CD4-positive, alpha-beta T cell treated with Interleukin-15 for 4 hours (primary cell): ENCODE measurements at regions not wholly inside any gene's neighbourhood (a gene's known extent, or its start where the extent isn't known, plus 50 kb on each side); places are given as distances from the start of the nearest gene placed in this dataset.

Experiments used
- DNase-seq: peaks from one replicate; pipeline ENCODE4 v3.0.0-alpha.2; 2020; ENCODE audit warnings: low spot score

DNA sequence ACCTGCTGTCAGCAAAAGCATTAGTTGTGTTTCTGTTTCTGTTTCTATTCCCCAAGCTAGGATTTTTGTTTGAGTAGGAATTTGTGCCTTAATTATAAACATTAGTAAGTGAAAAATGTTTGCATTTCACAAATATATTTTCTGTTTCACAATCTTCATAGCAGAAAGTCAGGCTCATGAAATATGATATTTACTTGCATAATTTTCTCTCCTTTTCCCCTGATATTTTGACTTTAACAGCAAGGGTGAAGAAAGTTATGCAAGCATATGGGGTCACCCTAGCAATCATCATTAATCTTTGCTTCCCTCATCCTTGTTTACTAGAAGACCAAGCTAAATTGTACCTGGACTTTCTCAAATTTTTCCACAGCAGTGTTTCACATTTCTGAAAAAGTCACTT, 140.3 kb upstream of the SEMA6D start:
- no peak for DNase-seq

DNA sequence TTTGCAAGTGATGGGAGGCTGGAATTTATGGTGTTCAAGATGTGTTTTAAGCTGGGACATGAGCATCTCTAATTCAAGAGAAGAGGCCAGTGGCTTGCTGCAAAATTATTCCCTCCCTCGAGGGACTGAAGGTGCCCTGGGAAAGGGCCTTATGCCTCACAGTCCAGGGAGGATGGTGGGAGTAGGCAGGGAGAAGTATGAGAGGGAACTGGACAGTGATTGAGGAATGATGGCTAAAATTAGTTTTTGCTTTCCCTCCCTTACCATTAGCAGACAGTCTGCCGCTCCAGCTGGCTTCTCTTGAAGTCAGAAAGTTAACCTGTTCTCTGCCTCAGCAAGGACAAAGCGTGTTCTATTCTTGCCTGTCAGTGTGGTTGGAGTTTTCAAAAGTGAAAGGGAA, 139.8 kb upstream of the SEMA6D start:
- DNase-seq: no peak

DNA sequence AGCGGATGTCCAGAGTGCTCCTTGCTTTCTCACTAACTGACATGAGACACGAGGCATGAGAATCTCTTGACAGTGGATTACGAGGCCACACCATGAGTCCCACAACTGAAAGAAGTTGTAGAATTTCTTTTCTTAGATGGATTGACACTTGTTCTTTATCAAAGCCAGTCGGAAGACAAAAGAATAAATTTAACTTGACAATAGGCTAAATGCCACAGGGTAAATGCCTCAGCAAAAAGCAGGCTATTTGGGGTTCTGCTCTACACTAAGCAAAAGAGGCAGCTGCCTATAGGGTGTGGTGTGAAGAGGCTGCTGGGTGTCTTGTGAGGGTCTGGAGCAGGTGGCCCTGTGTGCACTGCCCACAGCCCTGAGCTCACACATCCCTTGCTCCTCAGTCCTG, 135.1 kb upstream of the SEMA6D start:
- DNase-seq: no peak

DNA sequence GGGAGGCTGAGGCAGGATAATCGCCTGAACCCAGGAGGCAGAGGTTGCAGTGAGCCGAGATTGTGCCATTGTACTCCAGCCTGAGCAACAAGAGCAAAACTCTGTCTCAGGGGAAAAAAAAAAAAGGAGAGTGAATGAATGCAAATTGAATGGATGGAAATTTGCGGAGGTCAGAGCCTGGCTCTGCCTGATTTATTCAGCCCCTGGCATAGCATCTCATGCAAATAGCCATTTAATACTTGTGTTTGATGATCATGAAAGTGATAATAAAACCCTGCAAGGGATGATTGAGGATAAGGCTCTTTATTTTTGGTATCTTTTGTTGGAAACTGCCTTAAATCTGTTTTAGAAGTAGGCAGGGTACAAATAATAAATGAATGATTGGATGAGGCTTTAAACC, 133.0 kb upstream of the SEMA6D start:
- no peak for DNase-seq

DNA sequence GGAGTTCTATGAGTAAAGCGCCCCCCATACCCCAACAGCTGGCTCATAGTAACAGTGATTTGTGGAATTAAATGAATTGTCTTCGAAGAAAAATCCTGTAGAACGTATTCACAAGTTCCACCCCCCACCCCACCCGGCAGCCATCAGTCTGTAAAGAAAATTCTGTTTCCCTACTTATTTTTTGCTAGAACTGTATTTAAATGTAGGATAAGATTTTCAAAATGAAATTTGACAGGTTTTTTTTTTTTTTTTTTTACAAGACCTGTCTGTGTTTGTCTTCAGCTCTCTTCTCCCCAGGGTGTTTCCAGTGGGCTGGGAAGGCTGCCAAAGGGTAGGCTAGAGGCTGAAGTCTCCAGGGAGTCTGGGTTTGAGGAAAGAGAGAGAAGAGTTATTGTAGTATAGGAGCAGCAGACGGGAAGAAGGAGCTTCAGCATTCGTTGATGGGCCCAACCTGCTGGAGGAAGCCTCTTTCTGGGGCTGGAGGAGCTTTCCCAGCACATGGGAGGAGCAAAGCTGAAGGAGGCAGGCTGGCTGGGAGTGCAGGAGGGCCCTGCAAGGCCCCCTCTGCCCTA, 130.6 kb upstream of the SEMA6D start:
- DNase-seq: no peak

DNA sequence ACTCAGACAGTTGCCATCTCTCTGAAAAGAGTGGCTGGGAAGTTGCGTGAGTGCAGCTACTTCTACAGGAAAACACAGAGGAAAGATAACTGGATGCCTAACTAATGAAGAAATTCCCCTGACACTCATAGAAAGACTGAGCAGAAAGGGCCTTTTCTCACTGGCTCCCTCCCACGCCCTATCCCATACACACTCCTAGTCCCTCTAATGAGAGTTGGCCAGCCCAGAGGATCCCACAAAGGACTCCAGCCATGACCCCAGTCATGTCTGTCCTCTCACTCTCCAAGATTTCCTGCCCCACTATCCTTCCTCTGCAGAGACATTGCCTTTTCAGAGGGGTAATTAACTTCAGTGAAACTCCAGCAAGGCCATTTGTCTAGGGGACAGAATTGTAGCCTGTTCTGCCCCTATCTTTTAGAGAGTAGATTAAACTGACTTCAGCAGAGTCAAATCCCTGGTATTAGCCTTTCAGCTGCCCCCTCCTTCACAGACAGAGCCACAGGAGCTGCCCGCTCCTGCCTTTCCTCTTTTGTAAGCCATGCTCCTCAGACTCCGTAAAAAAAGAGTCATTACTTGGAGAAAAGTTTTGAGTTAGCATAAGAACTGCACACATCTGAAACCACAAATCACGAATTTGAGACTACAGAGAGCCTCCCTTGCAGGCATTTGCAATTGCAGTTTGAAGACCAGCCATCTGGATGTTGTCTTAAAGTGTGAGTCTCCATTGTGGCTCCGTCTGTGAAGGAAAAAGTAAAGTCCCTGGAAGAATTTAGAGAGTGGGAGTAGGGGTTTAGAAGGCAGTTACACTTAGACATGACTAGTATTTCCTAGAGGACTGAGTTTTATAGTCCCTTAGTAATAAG, 129.1 kb upstream of the SEMA6D start:
- DNase-seq: no peak

DNA sequence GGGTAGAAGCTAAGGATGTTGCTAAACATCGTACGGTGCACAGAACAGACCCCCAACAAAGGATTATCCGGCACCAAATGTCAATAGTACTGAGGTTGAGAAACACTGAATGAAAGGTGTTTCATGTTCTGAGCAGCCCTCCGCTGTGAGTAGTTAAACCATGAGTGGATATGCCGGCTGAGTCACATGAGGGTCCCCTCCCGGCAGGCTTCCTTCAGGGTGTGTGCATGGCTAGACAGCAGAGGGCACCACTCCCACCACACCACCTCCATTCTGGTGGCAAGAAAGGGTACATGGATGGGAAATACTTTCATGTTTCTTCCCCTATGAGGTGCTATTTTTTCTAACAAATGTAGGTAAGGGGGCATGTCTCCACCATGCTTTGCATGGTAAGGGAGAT, 128.3 kb upstream of the SEMA6D start:
- DNase-seq: no peak

DNA sequence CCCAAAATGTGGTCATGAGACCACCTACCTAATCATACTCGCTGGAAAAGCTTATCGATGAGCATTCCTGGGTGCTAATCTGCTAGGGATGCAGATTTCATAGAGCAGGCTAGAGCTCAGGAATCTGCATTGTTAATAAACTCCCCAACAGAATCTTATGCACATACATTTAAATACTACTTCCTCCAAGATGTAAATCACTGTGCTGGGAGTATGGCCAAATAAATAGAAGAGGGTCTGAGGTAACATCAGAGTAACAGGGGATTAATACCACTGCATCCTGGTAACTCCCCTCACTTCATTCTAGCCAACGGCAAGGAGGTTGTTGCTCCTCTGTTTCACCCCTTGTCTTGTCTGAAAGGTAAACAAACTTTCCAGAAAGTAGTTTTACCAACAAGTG, 118.3 kb upstream of the SEMA6D start:
- no peak for DNase-seq

DNA sequence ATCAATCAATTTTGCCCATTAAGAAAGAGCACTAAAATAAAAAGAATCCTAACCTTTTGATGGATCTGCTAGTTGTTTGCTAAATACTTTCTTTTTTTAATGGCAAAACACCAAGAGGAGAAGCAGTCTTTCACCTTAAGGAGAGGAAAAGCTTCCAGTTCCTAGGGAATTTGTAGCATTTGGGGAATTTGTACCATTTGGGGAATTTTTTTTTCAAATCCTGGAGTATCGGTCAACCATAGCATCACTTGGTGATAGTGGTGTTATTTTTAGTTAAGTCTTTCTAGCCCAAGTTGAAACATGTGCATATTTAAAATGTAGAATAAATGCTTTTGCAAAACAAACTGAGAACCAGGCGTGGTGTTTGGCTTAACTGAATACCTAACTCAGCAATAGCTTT, 117.5 kb upstream of the SEMA6D start:
- DNase-seq: no peak

DNA sequence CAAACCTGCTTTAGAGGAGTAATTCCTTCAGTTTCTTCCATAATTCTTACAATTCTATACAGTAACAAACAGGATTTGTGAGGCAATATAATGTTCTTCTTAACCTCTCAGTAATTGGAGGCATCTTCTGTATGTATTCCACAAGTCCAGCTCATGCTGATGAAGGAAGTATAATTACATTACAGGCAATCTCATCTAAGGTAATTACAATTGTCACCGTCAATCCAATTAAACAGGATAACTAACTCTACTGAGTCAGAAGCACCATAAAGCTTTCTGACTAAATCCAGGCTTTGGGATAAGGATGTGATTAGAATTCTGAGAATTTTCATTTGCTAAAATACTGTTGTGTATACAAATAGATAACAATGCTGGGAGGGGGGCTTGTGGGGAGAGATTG, 115.2 kb upstream of the SEMA6D start:
- no peak for DNase-seq

DNA sequence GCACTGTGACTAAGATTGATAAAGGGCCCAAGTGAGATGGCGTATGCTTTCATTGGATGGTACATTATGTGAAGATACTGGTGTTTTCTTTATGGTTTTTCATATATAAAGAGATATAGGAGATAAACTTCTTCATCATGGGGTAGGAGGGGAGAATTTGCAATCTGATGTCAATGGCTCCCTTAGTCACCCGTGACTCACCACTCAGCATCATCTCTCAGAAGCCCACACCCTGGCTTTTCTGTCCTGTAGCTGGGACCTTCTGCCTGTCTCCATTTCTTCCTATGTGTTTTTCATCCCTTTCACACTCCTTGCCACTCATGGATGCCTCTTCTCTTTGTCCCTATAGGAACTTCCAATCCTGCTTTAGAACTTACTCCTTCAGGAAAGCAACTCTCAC, 114.3 kb upstream of the SEMA6D start:
- no peak for DNase-seq

DNA sequence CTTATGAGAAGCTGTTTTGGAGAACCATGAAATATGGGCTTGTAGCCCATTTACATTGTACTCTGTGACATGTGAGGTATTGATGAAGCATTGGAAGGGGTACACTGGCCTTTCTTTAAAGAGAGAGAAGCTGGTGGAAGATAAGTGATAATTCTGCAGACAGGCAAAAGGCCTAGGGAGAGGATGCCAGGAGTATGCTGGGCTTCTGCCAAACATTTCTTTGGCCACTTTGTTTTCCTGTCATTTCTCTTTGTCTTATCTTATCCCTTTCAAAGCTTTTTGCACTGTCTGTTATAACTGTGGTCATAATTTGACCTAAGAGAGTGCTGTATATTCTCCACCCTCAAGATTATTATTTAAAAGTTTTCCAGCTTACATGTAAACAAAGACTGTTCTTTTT, 109.6 kb upstream of the SEMA6D start:
- DNase-seq: no peak

DNA sequence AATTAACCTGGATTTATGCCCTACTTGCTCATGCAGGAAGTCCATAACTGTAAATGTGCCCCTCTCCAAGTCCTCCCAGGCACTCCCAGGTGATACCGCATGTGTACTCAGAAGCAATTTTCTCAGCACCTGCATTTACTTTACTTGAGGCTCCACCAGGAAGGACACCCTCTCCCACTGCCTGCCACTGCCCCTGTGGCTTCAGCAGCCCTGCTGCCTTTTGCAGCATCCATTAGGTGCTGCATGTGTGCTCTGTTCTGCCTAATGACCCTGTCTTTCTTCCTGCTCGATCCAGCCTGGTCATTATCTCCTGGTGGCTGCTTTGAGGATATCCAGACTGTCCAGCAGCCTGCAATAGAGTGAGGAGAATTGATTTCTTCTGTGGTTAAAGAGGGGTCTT, 107.6 kb upstream of the SEMA6D start:
- no peak for DNase-seq

DNA sequence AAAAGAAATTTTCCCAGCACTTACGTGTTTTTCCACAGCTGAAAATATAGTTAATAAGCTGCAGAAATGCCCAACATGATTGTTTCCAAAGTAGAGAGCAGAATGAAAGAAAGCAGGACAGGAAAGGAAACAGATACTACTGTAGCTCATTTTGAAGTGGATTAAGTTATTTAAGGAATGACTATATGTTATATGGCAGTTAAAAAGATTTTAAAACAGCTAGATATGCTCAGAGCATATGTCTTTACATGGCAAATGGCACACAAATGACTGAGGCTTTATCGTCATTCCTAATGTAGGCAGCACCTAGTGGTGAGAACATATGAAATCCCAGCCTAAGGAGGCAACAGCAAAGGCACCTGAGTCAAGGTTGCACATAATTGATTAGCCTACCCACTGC, 106.6 kb upstream of the SEMA6D start:
- no peak for DNase-seq

DNA sequence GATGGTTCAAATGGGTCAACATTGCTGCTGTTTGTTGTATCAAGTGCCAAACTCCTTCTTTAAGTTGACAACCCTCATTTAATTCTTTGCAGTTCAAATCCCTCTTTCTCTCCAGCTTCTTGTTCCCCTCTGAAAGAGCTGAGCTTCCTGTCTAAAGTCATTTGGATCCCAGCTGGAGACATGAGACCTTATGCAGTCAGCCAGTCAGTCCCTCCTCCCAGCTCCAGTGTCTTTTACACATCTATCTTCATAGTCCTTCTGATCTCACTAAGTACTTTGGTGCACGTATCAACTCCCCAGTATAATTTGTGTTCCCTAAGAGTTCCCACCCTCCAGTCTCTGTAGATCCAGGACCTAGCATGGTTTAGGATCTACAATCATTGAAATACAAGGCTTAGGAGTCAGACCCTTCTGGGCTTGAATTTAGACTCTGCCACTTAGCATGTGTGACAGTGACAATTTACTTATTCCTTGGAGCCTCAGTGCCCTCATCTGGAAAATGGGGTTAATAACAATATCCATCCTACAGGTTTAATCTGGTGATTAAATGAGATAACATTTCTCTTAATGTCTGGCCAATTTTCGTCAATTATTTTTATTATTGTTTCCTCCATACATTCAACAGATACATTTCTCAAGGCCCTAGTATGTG, 102.8 kb upstream of the SEMA6D start:
- no peak for DNase-seq

DNA sequence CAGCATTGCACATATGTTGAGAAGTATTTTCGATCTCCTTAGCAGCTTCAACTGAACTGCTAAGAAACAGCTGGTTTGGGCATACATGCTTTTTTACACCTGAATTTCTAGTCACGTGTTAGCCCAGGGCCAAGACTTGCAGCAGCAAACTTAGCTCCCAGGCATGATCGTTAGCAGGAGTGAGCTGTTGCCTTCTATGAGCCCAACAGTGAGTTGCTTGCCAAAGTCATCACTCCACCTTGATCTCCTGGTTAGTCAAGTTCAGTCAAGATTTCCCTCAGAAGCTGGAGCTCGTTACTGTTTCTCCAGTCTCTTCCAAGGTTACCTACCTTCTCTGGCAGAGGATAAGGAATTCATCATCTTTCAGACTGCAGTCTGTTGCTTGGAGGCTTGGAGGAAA, 100.4 kb upstream of the SEMA6D start:
- DNase-seq: no peak

DNA sequence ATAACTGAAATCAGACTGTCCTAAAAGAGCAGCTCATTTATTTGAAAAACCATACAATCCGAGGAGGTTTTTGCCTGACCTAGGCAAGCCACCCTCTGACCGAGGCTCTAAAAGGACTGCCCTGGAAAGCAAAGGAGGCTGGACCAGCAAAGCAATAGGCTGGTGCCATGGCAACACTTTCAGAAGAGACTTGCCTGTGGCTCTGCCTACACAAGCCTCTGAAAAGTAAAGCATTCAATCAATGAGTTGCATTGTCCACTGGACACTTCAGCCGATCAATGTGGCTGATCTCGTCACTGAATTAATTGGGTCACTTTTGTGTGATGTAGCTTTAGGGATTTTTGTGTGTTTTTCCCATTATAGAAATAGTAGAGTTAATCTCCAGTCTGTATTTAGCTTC, 99.1 kb upstream of the SEMA6D start:
- no peak for DNase-seq

DNA sequence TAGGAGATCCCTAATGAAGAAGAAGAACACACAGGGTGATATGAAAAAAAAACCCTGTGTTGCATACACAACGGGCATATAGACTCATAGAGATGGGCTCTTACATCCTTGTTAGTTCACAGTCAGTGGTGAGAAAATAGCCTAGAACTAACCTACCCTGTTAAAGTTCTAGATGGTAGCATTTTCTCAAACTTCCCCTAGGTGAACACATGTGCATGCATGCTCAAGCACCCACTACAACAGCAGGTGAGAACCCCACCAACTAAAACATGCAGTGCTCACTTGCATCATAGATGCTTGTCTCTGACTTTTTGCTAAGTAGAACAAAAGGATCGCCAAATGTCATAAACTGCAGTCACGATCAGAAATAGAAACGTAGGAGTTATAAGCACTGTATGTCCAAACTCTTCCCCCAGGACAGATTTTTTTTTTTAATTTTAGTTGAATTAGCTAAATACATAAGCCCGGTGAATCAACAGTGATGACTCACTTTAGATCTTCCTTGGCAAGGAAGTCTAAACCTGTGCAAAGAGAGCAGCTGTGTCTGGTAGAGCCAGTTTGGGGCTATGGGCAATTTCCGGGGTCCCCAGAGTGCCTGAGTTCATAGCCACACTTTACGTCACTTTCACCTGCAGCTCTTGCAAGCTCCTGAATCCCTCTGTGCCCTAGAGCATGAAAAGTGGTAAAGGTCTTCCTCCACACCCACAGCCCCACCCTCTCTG, 96.2 kb upstream of the SEMA6D start:
- no peak for DNase-seq

DNA sequence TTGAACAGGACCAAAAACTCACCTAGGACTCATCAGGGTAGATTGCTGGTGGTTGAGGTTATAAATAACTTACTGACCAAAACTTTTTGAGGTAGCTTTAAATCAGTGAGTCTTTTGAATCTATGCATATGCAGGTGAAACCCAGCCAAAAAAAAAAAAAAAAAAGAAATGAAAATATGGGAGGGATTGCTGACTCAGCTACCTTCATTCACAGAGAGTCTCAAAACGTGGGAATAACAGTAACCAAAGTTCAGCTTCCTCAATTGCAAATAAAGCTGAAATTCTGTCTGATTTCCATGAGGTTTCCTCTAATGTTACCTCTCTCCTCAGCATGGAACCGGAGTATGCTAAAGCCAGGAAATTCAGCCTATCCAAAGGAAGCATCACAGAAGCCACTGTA, 95.2 kb upstream of the SEMA6D start:
- DNase-seq: no peak

DNA sequence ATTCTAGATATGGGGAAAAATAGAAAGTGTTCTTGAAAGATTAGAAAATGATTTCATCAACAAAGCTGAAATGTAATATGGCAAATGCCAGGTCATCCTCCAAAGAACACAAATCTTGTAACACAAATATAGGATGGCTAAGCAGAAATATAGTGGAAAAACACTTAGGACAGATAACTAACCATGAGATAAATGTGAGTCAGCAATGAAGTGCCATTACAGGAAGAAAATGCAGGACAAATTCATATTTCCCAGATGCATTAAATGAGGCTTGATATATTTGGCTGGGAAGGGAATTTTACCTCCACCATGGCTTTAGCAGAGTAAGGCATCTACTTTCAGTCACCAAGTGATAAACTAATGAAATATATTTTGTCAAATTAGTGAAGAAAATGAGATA, 92.8 kb upstream of the SEMA6D start:
- no peak for DNase-seq

DNA sequence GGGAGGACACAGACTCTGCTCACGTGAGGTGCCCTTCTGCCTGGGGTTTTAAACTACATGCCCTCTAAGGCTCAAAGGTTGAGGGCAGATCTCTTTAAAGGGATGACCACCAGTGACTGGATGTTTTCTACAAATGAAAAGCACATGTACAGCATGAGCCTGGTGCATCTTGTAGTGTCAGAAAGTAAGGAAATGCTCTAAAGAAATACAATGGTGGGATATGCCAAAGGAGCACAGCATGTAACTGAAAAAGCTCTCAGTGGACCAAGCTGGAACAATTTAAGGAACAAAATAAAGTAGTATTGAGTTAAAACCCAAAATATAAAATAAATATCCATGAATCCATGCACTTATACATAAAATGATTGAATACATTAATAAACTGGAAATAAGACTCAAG, 78.3 kb upstream of the SEMA6D start:
- DNase-seq: no peak

DNA sequence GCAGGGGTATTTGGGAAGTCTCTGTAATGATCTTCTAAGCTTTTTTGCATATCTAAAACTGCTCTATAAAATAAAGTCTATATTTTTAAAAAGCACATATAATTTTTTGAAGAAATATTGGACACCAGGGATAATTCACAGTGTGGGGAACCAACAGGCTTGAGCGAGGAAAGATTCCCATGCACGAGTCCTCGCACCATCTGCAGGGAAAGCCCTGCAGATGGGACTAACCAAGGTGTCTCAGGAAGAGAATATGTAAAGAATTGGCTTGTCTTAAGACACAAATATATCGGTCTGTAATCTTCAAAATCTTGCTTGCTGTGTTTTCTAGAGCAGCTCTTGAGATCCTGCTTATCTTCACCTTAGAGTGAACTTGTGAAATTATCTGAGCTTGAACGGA, 77.2 kb upstream of the SEMA6D start:
- DNase-seq: no peak

DNA sequence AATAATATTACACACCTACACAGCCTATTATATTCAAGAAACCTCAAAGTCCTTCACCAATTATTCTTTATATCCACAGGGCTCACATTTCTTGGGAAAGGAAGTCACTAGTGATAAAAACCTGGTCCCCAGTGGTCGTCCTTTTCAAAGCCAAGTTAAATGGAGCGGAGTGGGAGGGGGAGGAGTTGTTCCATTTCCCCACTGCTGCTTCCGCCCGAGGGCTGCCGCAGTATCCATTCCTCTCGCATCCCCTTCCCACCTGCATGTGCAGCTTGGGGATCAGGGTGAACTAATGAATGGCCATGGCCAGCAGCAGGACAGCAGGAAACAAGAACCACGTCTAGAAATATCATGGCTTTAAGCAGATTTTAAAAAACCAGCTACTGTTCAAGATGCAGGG, 76.4 kb upstream of the SEMA6D start:
- DNase-seq: no peak
